Stomach (tissue), 4 donors: ENCODE measurements at regions not wholly inside any gene's neighbourhood (a gene's known extent, or its start where the extent isn't known, plus 50 kb on each side); places are given as distances from the start of the nearest gene placed in this dataset.
A peak's percentile ranks its signal among the peaks of the same experiment; 100 is the strongest.

Experiments
- CTCF ChIP-seq, 7 experiments: fragments of 450-650 bp in 4 of 7; fragments of 200-600 bp in 3 of 7; sonication (generic) in 3 of 7; IDR thresholded peaks; one replicate each; pipeline ENCODE4 v1.5.1; 2016 to 2019; ENCODE audit warnings: antibody characterized with exemption in 7 of 7, control low read depth in 2 of 7, mild to moderate bottlenecking in 1 of 7
- EP300 ChIP-seq: sonication (generic); formaldehyde crosslinking; IDR thresholded peaks from one replicate; pipeline ENCODE4 v1.6.1; 2017; ENCODE audit warnings: antibody characterized with exemption
- POLR2A ChIP-seq, 4 donors: fragments of 450-650 bp; IDR thresholded peaks; one replicate each; pipeline ENCODE4 v1.6.1; 2016; ENCODE audit warnings: antibody characterized with exemption in 4 of 4, control low read depth in 2 of 4, mild to moderate bottlenecking in 1 of 4, moderate library complexity in 1 of 4
- POLR2AphosphoS5 ChIP-seq, 3 donors: sonication (generic); formaldehyde crosslinking; IDR thresholded peaks; one replicate each; pipeline ENCODE4 v1.6.1; 2016; ENCODE audit warnings: antibody characterized with exemption in 3 of 3

GRCh38 chr2:100730290-100730868 lies 89.6 kb upstream of the NPAS2 start:
- TF ChIP-seq POLR2A (IDR thresholded peaks at IDR 0.05), result no peak
- TF ChIP-seq CTCF (IDR thresholded peaks at IDR 0.05), result peak in 5 of 7 experiments; percentile 36 to 68 (median 65)
- peak in 1 of 3 donors; percentile 66 for TF ChIP-seq POLR2AphosphoS5 (IDR thresholded peaks at IDR 0.05)
- TF ChIP-seq EP300, result no peak
